Endothelial cell (in vitro differentiated cells): ENCODE measurements at regions not wholly inside any gene's neighbourhood (a gene's known extent, or its start where the extent isn't known, plus 50 kb on each side); places are given as distances from the start of the nearest gene placed in this dataset.
"Not testable (repeated sequence)": the region's sequence is repeated elsewhere in the genome, so short reads cannot be mapped to it uniquely, and the experiment has no call there.

Source experiments
- DNase-seq: peaks from one replicate; pipeline ENCODE4 v3.0.0; 2021; ENCODE audit warnings: low spot score
- H3K27ac Mint-ChIP-seq: one replicate; pipeline ENCODE4 v1.8.0; 2021; ENCODE audit warnings: mixed read lengths, inconsistent platforms; ENCODE audit not compliant: unreplicated experiment
- H3K27me3 Mint-ChIP-seq: one replicate; pipeline ENCODE4 v1.8.0; 2021; ENCODE audit warnings: mild to moderate bottlenecking, moderate library complexity, mixed read lengths, inconsistent platforms; ENCODE audit not compliant: unreplicated experiment
- H3K36me3 Mint-ChIP-seq: one replicate; pipeline ENCODE4 v1.8.0; 2021; ENCODE audit warnings: mild to moderate bottlenecking, low read depth, mixed read lengths, inconsistent platforms; ENCODE audit not compliant: unreplicated experiment
- H3K4me1 Mint-ChIP-seq: one replicate; pipeline ENCODE4 v1.8.0; 2021; ENCODE audit warnings: mild to moderate bottlenecking, mixed read lengths, inconsistent platforms; ENCODE audit not compliant: unreplicated experiment
- H3K4me3 Mint-ChIP-seq: one replicate; pipeline ENCODE4 v1.8.0; 2021; ENCODE audit warnings: mild to moderate bottlenecking, mixed read lengths, inconsistent platforms; ENCODE audit not compliant: unreplicated experiment
- H3K9me3 Mint-ChIP-seq: one replicate; pipeline ENCODE4 v1.8.0; 2021; ENCODE audit warnings: mixed read lengths, inconsistent platforms; ENCODE audit not compliant: unreplicated experiment
- TF ChIP-seq, protein P1 (sequence below): fragments of 200-600 bp; sonication (generic); IDR thresholded peaks from one replicate; pipeline ENCODE4 v1.5.0; 2021; ENCODE audit warnings: antibody characterized with exemption; ENCODE audit not compliant: unreplicated experiment

DNA sequence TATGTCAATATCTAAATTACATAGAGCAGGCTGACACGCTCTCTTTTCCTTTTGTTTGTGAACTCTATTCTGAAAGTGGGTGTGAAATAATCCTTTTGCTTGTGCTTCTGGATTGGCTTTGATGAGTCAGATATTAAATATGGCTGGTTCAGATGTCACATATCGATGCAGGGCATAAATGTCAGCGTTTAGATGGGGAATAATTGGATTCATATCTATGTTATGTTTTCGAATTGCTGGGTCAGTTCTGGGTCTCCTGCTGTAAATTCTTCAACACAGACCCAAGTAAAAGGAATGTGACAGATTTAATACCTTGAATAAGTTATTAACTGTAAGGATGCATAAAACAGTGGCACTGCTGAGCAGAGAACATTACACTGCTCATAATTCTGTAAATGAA, 118.7 kb upstream of the SNX2 start:
- Mint-ChIP-seq H3K9me3 (no peaks in the 10 kb centered on the region), H3K27me3 (no peaks in the 10 kb centered on the region), H3K27ac (no peak overlapping the region), H3K36me3 (no peaks in the 10 kb centered on the region), H3K4me1 (no peaks in the 10 kb centered on the region), H3K4me3 (no peak overlapping the region)
- no peak for DNase-seq
- TF ChIP-seq, protein P1, sequence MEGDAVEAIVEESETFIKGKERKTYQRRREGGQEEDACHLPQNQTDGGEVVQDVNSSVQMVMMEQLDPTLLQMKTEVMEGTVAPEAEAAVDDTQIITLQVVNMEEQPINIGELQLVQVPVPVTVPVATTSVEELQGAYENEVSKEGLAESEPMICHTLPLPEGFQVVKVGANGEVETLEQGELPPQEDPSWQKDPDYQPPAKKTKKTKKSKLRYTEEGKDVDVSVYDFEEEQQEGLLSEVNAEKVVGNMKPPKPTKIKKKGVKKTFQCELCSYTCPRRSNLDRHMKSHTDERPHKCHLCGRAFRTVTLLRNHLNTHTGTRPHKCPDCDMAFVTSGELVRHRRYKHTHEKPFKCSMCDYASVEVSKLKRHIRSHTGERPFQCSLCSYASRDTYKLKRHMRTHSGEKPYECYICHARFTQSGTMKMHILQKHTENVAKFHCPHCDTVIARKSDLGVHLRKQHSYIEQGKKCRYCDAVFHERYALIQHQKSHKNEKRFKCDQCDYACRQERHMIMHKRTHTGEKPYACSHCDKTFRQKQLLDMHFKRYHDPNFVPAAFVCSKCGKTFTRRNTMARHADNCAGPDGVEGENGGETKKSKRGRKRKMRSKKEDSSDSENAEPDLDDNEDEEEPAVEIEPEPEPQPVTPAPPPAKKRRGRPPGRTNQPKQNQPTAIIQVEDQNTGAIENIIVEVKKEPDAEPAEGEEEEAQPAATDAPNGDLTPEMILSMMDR: no peak

GRCh38 chr5:122656577-122656976, 118.3 kb upstream of the SNX2 start:
- Mint-ChIP-seq H3K27ac (no peak overlapping the region), H3K4me3 (no peak overlapping the region), H3K36me3 (no peaks in the 10 kb centered on the region), H3K4me1 (no peaks in the 10 kb centered on the region), H3K9me3 (no peaks in the 10 kb centered on the region), H3K27me3 (no peaks in the 10 kb centered on the region)
- TF ChIP-seq, protein P1: no peak
- no peak for DNase-seq

DNA sequence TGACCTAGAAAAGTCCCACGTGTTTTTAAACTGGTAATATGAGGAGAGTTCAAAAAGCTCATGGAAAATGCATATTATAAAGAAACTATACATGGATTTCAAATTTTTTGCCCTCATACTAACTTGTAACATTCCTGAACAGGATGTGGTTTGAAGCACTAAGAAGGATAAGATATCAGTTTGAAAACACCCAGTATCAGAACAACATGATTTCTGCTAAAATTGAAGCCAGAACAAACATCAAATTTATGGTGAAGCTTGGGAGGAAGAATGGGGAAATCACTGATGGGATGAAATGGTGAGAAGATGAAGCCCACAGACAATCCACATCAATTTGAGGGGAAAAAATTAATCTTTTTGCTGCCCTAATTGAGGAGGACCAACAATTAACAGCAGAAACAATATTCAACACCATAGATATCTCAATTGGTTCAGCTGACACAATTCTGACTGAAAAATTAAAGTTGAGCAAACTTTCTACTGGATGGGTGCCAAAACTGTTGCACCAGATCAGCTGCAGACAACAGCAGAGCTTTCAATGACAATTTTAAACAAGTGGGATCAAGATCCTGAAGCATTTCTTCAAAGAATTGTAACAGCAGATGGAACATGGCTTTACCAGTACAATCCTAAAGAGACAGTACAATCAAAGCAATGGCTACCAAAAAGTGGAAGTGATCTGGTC, 113.2 kb upstream of the SNX2 start:
- no peaks in the 10 kb centered on the region for H3K9me3 Mint-ChIP-seq
- DNase-seq: no peak
- peaks cover 3% of the 10 kb centered on the region for H3K27me3 Mint-ChIP-seq
- H3K4me3 Mint-ChIP-seq: no peak overlapping the region
- H3K36me3 Mint-ChIP-seq: no peaks in the 10 kb centered on the region
- H3K27ac Mint-ChIP-seq: no peak overlapping the region
- TF ChIP-seq, protein P1: no peak
- no peaks in the 10 kb centered on the region for H3K4me1 Mint-ChIP-seq

- H3K27ac Mint-ChIP-seq: no peak overlapping the region
- TF ChIP-seq, protein P1: no peak
- no peaks in the 10 kb centered on the region for H3K4me1 Mint-ChIP-seq
- no peaks in the 10 kb centered on the region for H3K36me3 Mint-ChIP-seq
- H3K9me3 Mint-ChIP-seq: no peaks in the 10 kb centered on the region
- no peak for DNase-seq
- peaks cover 6% of the 10 kb centered on the region for H3K27me3 Mint-ChIP-seq
- H3K4me3 Mint-ChIP-seq: no peak overlapping the region
These were observed 109.8 kb upstream of the SNX2 start for GRCh38 chr5:122665051-122665450.

- Mint-ChIP-seq H3K9me3 (no peaks in the 10 kb centered on the region), H3K36me3 (no peaks in the 10 kb centered on the region), H3K27me3 (peaks cover 5% of the 10 kb centered on the region)
These were observed 106.3 kb upstream of the SNX2 start for GRCh38 chr5:122668552-122668951.

GRCh38 chr5:122669709-122670108, 105.2 kb upstream of the SNX2 start:
- not testable (repeated sequence) for H3K4me3 Mint-ChIP-seq, H3K36me3 Mint-ChIP-seq, H3K27me3 Mint-ChIP-seq, DNase-seq, H3K4me1 Mint-ChIP-seq, H3K9me3 Mint-ChIP-seq, H3K27ac Mint-ChIP-seq

More at GRCh38 chr5:122668552-122668951, 106.3 kb upstream of the SNX2 start:
- no peaks in the 10 kb centered on the region for H3K4me1 Mint-ChIP-seq
- TF ChIP-seq, protein P1: no peak
- H3K4me3 Mint-ChIP-seq: no peak overlapping the region
- no peak for DNase-seq
- no peak overlapping the region for H3K27ac Mint-ChIP-seq
